Body of pancreas (tissue), 4 donors: ENCODE measurements at regions not wholly inside any gene's neighbourhood (a gene's known extent, or its start where the extent isn't known, plus 50 kb on each side); places are given as distances from the start of the nearest gene placed in this dataset.

Source experiments
- ATAC-seq: fragments of 150-250 bp; one replicate; pipeline ENCODE4 v1.9.1; 2016
- DNase-seq, 4 donors: peaks; one replicate each; pipeline ENCODE4 v3.0.0-alpha.2; 2019
- H3K27ac ChIP-seq, 4 donors: fragments of 200-600 bp; sonication (generic); 1 replicate in 3 of 4; 2 replicates in 1 of 4; pipeline versions ENCODE4 v1.5.1 to v1.6.1; 2016 to 2019; ENCODE audit warnings: mild to moderate bottlenecking in 1 of 4, mixed read lengths in 1 of 4, moderate library complexity in 1 of 4
- H3K27me3 ChIP-seq, 2 donors: fragments of 200-600 bp; sonication (generic); one replicate each; pipeline ENCODE4 v1.6.0; 2016; ENCODE audit warnings: mild to moderate bottlenecking in 1 of 2
- H3K36me3 ChIP-seq, 2 donors: fragments of 200-600 bp; sonication (generic); replicated peaks in 1 of 2; 2 replicates each; pipeline ENCODE4 v1.5.1; 2016; ENCODE audit warnings: low read depth in 2 of 2; ENCODE audit not compliant: insufficient read depth in 1 of 2
- H3K4me1 ChIP-seq: fragments of 200-600 bp; sonication (generic); one replicate; pipeline ENCODE4 v1.6.0; 2016
- H3K4me3 ChIP-seq, 2 donors: fragments of 200-600 bp; sonication (generic); 1 replicate in 1 of 2; 2 replicates in 1 of 2; pipeline ENCODE4 v1.5.1; 2016 to 2019
- H3K9me3 ChIP-seq, 3 donors: fragments of 200-600 bp; sonication (generic); 1 replicate in 2 of 3; 2 replicates in 1 of 3; pipeline ENCODE4 v1.5.1; 2016
- POLR2A ChIP-seq, 3 donors: fragments of 450-650 bp; IDR thresholded peaks; one replicate each; pipeline ENCODE4 v1.6.1; 2016; ENCODE audit warnings: antibody characterized with exemption in 3 of 3, mild to moderate bottlenecking in 2 of 3
- WGBS, 2 donors: methylation state at CpG; one replicate each; pipeline ENCODE4 v1.1.5; 2017; 5-methylcytosine and 5-hydroxymethylcytosine counted together
- intact Hi-C: fragments of 100-400 bp; cut with DNase I; formaldehyde crosslinking; loops from one replicate; pipeline ENCODE4 v1.15.1; 2023
- TF ChIP-seq, protein P1 (sequence below), 7 experiments: fragments of 450-650 bp in 4 of 7; fragments of 200-600 bp in 3 of 7; sonication (generic) in 3 of 7; IDR thresholded peaks; one replicate each; pipeline ENCODE4 v1.5.1; 2016 to 2019; ENCODE audit warnings: antibody characterized with exemption in 7 of 7

- intact Hi-C loops: no loop called here
- peak overlapping the region in 1 of 4 donors; percentile 16 for H3K27ac ChIP-seq
- 73 to 85% methylated on average over 5 to 10 of the region's 10 CpGs for WGBS, 2 donors
- H3K36me3 ChIP-seq: no peaks in the 10 kb centered on the region
- no peaks in the 10 kb centered on the region for H3K27me3 ChIP-seq
- H3K4me1 ChIP-seq: peaks cover 6% of the 10 kb centered on the region
- H3K9me3 ChIP-seq: no peaks in the 10 kb centered on the region
- H3K4me3 ChIP-seq: no peak overlapping the region
- TF ChIP-seq, protein P1, sequence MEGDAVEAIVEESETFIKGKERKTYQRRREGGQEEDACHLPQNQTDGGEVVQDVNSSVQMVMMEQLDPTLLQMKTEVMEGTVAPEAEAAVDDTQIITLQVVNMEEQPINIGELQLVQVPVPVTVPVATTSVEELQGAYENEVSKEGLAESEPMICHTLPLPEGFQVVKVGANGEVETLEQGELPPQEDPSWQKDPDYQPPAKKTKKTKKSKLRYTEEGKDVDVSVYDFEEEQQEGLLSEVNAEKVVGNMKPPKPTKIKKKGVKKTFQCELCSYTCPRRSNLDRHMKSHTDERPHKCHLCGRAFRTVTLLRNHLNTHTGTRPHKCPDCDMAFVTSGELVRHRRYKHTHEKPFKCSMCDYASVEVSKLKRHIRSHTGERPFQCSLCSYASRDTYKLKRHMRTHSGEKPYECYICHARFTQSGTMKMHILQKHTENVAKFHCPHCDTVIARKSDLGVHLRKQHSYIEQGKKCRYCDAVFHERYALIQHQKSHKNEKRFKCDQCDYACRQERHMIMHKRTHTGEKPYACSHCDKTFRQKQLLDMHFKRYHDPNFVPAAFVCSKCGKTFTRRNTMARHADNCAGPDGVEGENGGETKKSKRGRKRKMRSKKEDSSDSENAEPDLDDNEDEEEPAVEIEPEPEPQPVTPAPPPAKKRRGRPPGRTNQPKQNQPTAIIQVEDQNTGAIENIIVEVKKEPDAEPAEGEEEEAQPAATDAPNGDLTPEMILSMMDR (IDR thresholded peaks at IDR 0.05): no peak
- TF ChIP-seq POLR2A (IDR thresholded peaks at IDR 0.05): no peak
- no peak for ATAC-seq
- DNase-seq: no peak
These were observed 60.1 kb upstream of the LAPTM4A start for GRCh38 chr2:20111311-20112131.

DNA sequence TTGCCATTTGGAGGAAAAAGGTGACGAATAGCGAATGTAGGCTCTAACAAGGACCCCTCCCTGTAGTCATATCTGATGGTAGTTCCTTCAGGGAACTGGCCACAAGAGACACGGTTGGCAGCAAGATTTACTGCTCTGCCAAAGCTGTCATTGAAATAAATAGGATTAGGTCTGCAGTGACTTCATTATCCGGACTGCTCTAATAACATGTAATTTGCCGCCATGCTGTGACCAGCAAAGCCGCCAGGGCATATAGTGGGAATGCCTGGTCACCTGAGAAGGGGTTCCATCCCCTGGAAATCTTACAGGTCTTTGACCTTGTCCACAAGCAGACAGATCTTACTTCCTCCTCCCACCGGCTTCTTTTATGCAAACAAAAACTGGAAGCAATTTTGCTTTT, 59.4 kb upstream of the LAPTM4A start:
- Histone ChIP-seq H3K9me3 (no peaks in the 10 kb centered on the region), H3K4me3 (no peak overlapping the region), H3K27me3 (no peaks in the 10 kb centered on the region), H3K4me1 (peaks cover 8% of the 10 kb centered on the region), H3K36me3 (no peaks in the 10 kb centered on the region), H3K27ac (peak overlapping the region in 1 of 4 donors; percentile 16)
- TF ChIP-seq, protein P1 (IDR thresholded peaks at IDR 0.05): no peak
- no peak for TF ChIP-seq POLR2A (IDR thresholded peaks at IDR 0.05)
- DNase-seq (no peak), ATAC-seq (no peak)
- WGBS, 2 donors: 67 to 68% methylated on average over 7 of the region's 7 CpGs
- intact Hi-C loops: no loop called here

DNA sequence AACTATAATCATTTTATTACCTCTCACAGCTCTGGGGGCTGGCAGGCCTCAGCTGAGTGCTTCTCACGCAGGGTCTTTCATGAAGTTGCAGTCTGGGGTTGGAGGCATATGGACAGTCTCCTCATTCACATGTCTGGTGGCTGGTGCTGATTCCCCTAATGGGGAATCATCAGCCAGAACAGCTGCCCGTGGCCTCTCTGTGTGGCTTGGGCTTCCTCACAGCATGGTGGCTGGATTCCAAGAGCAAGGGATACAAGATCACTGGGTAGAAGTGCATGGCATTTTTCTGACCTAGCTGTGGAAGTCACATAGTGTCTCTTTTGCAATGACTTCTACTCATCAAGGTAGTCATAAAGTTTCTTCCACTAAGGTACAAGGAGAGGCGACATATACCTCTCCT, 59.0 kb upstream of the LAPTM4A start:
- Histone ChIP-seq H3K36me3 (no peaks in the 10 kb centered on the region), H3K27ac (no peak overlapping the region), H3K27me3 (no peaks in the 10 kb centered on the region), H3K9me3 (no peaks in the 10 kb centered on the region), H3K4me1 (peaks cover 8% of the 10 kb centered on the region), H3K4me3 (no peak overlapping the region)
- WGBS, 2 donors: 86 to 96% methylated on average over 3 of the region's 3 CpGs
- ATAC-seq (no peak), DNase-seq (no peak)
- no peak for TF ChIP-seq POLR2A (IDR thresholded peaks at IDR 0.05)
- intact Hi-C loops: no loop called here

DNA sequence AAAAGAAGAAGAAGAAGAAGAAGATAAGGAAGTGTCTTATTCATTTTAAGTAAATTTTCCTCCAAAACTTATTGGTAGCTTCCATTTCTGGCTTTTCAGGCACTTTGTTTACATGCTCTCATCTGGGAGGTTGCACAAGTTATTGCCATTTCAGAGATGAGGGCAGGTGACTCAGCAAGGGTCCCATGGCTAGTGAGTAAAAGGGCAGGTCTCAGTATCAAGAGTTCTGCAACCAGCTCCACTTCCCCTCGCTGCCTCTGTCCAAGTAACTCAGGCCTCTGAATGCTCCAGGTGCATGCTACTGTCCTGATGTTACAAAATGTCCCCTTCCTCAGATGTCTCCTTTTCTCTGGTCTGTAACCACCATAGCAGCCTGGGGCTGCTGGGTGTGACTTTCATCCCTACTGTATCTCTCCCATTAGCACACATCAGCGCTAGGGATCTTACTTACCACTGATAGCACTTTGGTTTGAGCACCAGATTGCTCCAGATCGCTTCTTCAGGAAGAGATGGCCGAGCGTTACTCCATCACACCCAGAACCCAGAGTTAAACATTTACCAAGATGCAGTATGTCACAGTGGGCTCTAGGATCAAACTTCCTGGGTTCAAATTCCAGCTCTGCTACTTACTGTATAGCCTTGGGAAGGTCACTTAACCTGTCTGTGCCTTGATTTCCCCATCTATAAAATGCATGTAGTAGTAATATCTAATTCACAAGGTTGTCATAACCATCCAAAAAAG, 57.4 kb upstream of the LAPTM4A start:
- 55 to 74% methylated on average over 5 of the region's 5 CpGs for WGBS, 2 donors
- ATAC-seq: no peak
- no peaks in the 10 kb centered on the region for H3K36me3 ChIP-seq
- no peak for DNase-seq
- H3K4me3 ChIP-seq: no peak overlapping the region
- peaks cover 8% of the 10 kb centered on the region for H3K4me1 ChIP-seq
- H3K27ac ChIP-seq: no peak overlapping the region
- intact Hi-C loops: no loop called here
- no peaks in the 10 kb centered on the region for H3K9me3 ChIP-seq
- TF ChIP-seq, protein P1 (IDR thresholded peaks at IDR 0.05): no peak
- no peak for TF ChIP-seq POLR2A (IDR thresholded peaks at IDR 0.05)
- no peaks in the 10 kb centered on the region for H3K27me3 ChIP-seq

GRCh38 chr2:20107776-20108175, 56.3 kb upstream of the LAPTM4A start:
- TF ChIP-seq, protein P1 (IDR thresholded peaks at IDR 0.05): no peak
- no peak for TF ChIP-seq POLR2A (IDR thresholded peaks at IDR 0.05)
- ATAC-seq (no peak), DNase-seq (no peak)
- Histone ChIP-seq H3K9me3 (no peaks in the 10 kb centered on the region), H3K36me3 (no peaks in the 10 kb centered on the region), H3K4me1 (peaks cover 8% of the 10 kb centered on the region), H3K4me3 (no peak overlapping the region), H3K27ac (no peak overlapping the region), H3K27me3 (no peaks in the 10 kb centered on the region)
- intact Hi-C loops: no loop called here
- WGBS, 2 donors: 81 to 87% methylated on average over 5 of the region's 5 CpGs
